AG10803 (cell line): ENCODE measurements at regions not wholly inside any gene's neighbourhood (a gene's known extent, or its start where the extent isn't known, plus 50 kb on each side); places are given as distances from the start of the nearest gene placed in this dataset.

Experiments used
- DNase-seq: peaks from one replicate; pipeline ENCODE4 v3.0.0; 2010; ENCODE audit warnings: low read depth
- H3K4me3 ChIP-seq: 2 replicates; pipeline ENCODE4 v1.5.1; 2011; ENCODE audit warnings: mild to moderate bottlenecking, low read length, control low read depth
- CTCF ChIP-seq: conservative IDR thresholded peaks from 2 replicates; pipeline ENCODE4 v1.5.1; 2011; ENCODE audit warnings: mild to moderate bottlenecking, low read length, control low read depth, inconsistent platforms

GRCh38 chr16:62597875-62598274 lies 561.6 kb upstream of the CDH8 start:
- H3K4me3 ChIP-seq: no peak overlapping the region
- no peak for DNase-seq
- no peak for TF ChIP-seq CTCF

- DNase-seq: no peak
- TF ChIP-seq CTCF: no peak
- no peak overlapping the region for H3K4me3 ChIP-seq
Observed at GRCh38 chr16:62596584-62596983, 560.3 kb upstream of the CDH8 start.

- TF ChIP-seq CTCF: no peak
- DNase-seq: no peak
- H3K4me3 ChIP-seq: no peak overlapping the region
Observed at GRCh38 chr16:62596125-62596524, 559.9 kb upstream of the CDH8 start.

- TF ChIP-seq CTCF: no peak
- DNase-seq: no peak
- no peak overlapping the region for H3K4me3 ChIP-seq
Observed at GRCh38 chr16:62586128-62586862, 550.1 kb upstream of the CDH8 start.

- H3K4me3 ChIP-seq: no peak overlapping the region
- no peak for TF ChIP-seq CTCF
- DNase-seq: no peak
Observed at GRCh38 chr16:62585041-62585545, 548.9 kb upstream of the CDH8 start.

- no peak overlapping the region for H3K4me3 ChIP-seq
- DNase-seq: no peak
- no peak for TF ChIP-seq CTCF
Observed at GRCh38 chr16:62583414-62583813, 547.2 kb upstream of the CDH8 start.

- H3K4me3 ChIP-seq: no peak overlapping the region
- no peak for TF ChIP-seq CTCF
- no peak for DNase-seq
Observed at GRCh38 chr16:62573466-62573865, 537.2 kb upstream of the CDH8 start.
